ENCODE measurements at regions not wholly inside any gene's neighbourhood (a gene's known extent, or its start where the extent isn't known, plus 50 kb on each side); places are given as distances from the start of the nearest gene placed in this dataset.

GRCh38 chr18:55779691-55780585 is 191.9 kb upstream of the TCF4 start:
- intact Hi-C loops (cut with DNase I) = loop anchor here (1.0 to 10.0 kb wide), 31 partner anchors 45 to 797 kb away; partner anchors contain the start of gene TCF4 (in 6 of the 10)
- Histone ChIP-seq H3K4me1 (peaks cover 0 to 30% (median 20%) of the 10 kb centered on the region in 12 donors), H3K9me3 (no peaks in the 10 kb centered on the region), H3K27ac (peak overlapping the region; percentile 80 to 95 (median 90)), H3K27me3 (peaks cover 0 to 3% (median 0%) of the 10 kb centered on the region in 9 donors), H3K36me3 (no peaks in the 10 kb centered on the region), H3K4me3 (peak overlapping the region; percentile 56 to 74 (median 64))
- ATAC-seq = peak; percentile 7 to 74 (median 56)
- TF ChIP-seq POLR2A (IDR thresholded peaks at IDR 0.05) (peak in 1 of 2 donors; percentile 41), CTCF (IDR thresholded peaks at IDR 0.05) (peak in 10 of 12 donors; percentile 21 to 56 (median 36))
- WGBS, 4 donors = 1 to 4% (median 1%) methylated on average over 22 to 88 of the region's 88 CpGs
- DNase-seq = peak; percentile 50 to 71 (median 55)

GRCh38 chr18:55778788-55779690 is 191.0 kb upstream of the TCF4 start:
- H3K4me3 ChIP-seq = peak overlapping the region; percentile 56 to 74 (median 64)
- intact Hi-C loops (cut with DNase I) = loop anchor here in 6 of 10 donors (2.0 to 5.0 kb wide), 8 partner anchors 190 to 798 kb away; partner anchors contain the start of gene TCF4 (in 2 of the 6)
- H3K36me3 ChIP-seq = no peaks in the 10 kb centered on the region
- ATAC-seq (peak; percentile 33 to 57 (median 48)), DNase-seq (peak in 1 of 5 donors; percentile 49)
- H3K27ac ChIP-seq = peak overlapping the region; percentile 80 to 95 (median 90)
- H3K4me1 ChIP-seq = peaks cover 0 to 30% (median 20%) of the 10 kb centered on the region in 12 donors
- H3K9me3 ChIP-seq = no peaks in the 10 kb centered on the region
- WGBS, 4 donors = 15 to 22% (median 20%) methylated on average over 17 of the region's 17 CpGs
- H3K27me3 ChIP-seq = peaks cover 0 to 3% (median 0%) of the 10 kb centered on the region in 9 donors
- TF ChIP-seq POLR2A (IDR thresholded peaks at IDR 0.05) (no peak), CTCF (IDR thresholded peaks at IDR 0.05) (no peak)

GRCh38 chr18:55777666-55778304 is 189.8 kb upstream of the TCF4 start:
- Histone ChIP-seq H3K36me3 (no peaks in the 10 kb centered on the region), H3K4me1 (peaks cover 0 to 30% (median 20%) of the 10 kb centered on the region in 12 donors), H3K27me3 (peaks cover 0 to 3% (median 0%) of the 10 kb centered on the region in 9 donors), H3K9me3 (no peaks in the 10 kb centered on the region), H3K4me3 (no peak overlapping the region), H3K27ac (peak overlapping the region in 11 of 12 donors; percentile 31 to 95 (median 89))
- 77 to 82% (median 81%) methylated on average over 5 of the region's 5 CpGs for WGBS, 4 donors
- ATAC-seq (no peak), DNase-seq (peak in 2 of 5 donors; percentile 25 to 35)
- TF ChIP-seq CTCF (IDR thresholded peaks at IDR 0.05) (no peak), POLR2A (IDR thresholded peaks at IDR 0.05) (no peak)
- intact Hi-C loops (cut with DNase I) = loop anchor here in 6 of 10 donors (2.0 to 5.0 kb wide), 8 partner anchors 189 to 800 kb away; partner anchors contain the start of gene TCF4 (in 3 of the 6)
